Neural cell (in vitro differentiated cells): ENCODE measurements at regions not wholly inside any gene's neighbourhood (a gene's known extent, or its start where the extent isn't known, plus 50 kb on each side); places are given as distances from the start of the nearest gene placed in this dataset.

Source experiments
- CTCF ChIP-seq: fragments of 450-650 bp; IDR thresholded peaks from 2 replicates; pipeline ENCODE4 v1.5.1; 2014; ENCODE audit warnings: antibody characterized with exemption, mild to moderate bottlenecking, moderate library complexity; ENCODE audit not compliant: poor library complexity, severe bottlenecking
- EP300 ChIP-seq: fragments of 450-650 bp; conservative IDR thresholded peaks from 2 replicates; pipeline ENCODE4 v1.6.1; 2014; ENCODE audit warnings: antibody characterized with exemption, mild to moderate bottlenecking, moderate library complexity; ENCODE audit not compliant: poor library complexity, severe bottlenecking
- EZH2 ChIP-seq: fragments of 200-600, 300-800 bp; shearing (Covaris generic), sonication (generic); IDR thresholded peaks from 2 replicates; pipeline ENCODE4 v1.6.1; 2014; ENCODE audit warnings: antibody characterized with exemption, low read length, borderline replicate concordance, mild to moderate bottlenecking; ENCODE audit not compliant: insufficient read depth, poor library complexity, severe bottlenecking
- MXI1 ChIP-seq: fragments of 450-650 bp; conservative IDR thresholded peaks from 2 replicates; pipeline ENCODE4 v1.6.1; 2014; ENCODE audit warnings: antibody characterized with exemption, mild to moderate bottlenecking; ENCODE audit not compliant: poor library complexity, severe bottlenecking
- POLR2AphosphoS5 ChIP-seq: IDR thresholded peaks from 2 replicates; pipeline ENCODE4 v1.6.1; 2012
- RAD21 ChIP-seq: fragments of 450-650 bp; conservative IDR thresholded peaks from 2 replicates; pipeline ENCODE4 v1.6.1; 2014; ENCODE audit warnings: antibody characterized with exemption, mild to moderate bottlenecking, moderate library complexity
- REST ChIP-seq: IDR thresholded peaks from 2 replicates; pipeline ENCODE4 v1.6.1; 2012; ENCODE audit warnings: borderline replicate concordance
- SMC3 ChIP-seq: fragments of 450-650 bp; conservative IDR thresholded peaks from 2 replicates; pipeline ENCODE4 v1.6.1; 2014; ENCODE audit warnings: antibody characterized with exemption, mild to moderate bottlenecking, moderate library complexity; ENCODE audit not compliant: poor library complexity
- TAF1 ChIP-seq: IDR thresholded peaks from 2 replicates; pipeline ENCODE4 v1.6.1; 2012; ENCODE audit warnings: low read depth

GRCh38 chr15:31448635-31448979 lies 122.0 kb downstream of the KLF13 start:
- TF ChIP-seq CTCF, result no peak
- no peak for TF ChIP-seq EP300
- no peak for TF ChIP-seq RAD21
- TF ChIP-seq REST, result no peak
- no peak for TF ChIP-seq EZH2
- no peak for TF ChIP-seq POLR2AphosphoS5
- no peak for TF ChIP-seq SMC3
- no peak for TF ChIP-seq TAF1
- no peak for TF ChIP-seq MXI1
